C4-2B (cell line): ENCODE measurements at regions not wholly inside any gene's neighbourhood (a gene's known extent, or its start where the extent isn't known, plus 50 kb on each side); places are given as distances from the start of the nearest gene placed in this dataset.

Experiments
- ZFX ChIP-seq: fragments of 450-650 bp; IDR thresholded peaks from 2 replicates; pipeline ENCODE4 v1.6.1; 2017
- TF ChIP-seq, protein P1 (sequence below): fragments of 450-650 bp; conservative IDR thresholded peaks from 2 replicates; pipeline ENCODE4 v1.5.1; 2017; ENCODE audit warnings: mild to moderate bottlenecking

DNA sequence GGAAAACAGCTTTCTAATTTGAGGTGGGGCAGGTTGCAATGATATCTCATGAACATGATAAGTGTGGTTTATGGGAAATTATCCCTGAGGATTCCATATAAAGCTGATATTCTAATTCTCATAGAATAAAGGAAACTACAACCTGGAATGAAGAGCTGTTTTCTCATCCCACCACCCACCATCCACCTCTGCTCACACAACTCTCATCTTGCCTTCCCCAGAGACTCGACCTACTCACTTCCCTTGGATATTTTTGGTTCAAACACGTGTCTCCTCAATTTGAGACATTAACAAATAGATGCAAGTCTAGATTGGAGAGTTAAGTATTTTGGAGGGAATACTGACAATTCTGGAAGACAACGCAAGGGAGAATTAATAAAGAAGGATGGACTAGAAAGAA is 490.9 kb downstream of the TMEM182 start:
- TF ChIP-seq, protein P1, sequence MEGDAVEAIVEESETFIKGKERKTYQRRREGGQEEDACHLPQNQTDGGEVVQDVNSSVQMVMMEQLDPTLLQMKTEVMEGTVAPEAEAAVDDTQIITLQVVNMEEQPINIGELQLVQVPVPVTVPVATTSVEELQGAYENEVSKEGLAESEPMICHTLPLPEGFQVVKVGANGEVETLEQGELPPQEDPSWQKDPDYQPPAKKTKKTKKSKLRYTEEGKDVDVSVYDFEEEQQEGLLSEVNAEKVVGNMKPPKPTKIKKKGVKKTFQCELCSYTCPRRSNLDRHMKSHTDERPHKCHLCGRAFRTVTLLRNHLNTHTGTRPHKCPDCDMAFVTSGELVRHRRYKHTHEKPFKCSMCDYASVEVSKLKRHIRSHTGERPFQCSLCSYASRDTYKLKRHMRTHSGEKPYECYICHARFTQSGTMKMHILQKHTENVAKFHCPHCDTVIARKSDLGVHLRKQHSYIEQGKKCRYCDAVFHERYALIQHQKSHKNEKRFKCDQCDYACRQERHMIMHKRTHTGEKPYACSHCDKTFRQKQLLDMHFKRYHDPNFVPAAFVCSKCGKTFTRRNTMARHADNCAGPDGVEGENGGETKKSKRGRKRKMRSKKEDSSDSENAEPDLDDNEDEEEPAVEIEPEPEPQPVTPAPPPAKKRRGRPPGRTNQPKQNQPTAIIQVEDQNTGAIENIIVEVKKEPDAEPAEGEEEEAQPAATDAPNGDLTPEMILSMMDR: no peak
- TF ChIP-seq ZFX: no peak
